ENCODE measurements at regions not wholly inside any gene's neighbourhood (a gene's known extent, or its start where the extent isn't known, plus 50 kb on each side); places are given as distances from the start of the nearest gene placed in this dataset.

DNA sequence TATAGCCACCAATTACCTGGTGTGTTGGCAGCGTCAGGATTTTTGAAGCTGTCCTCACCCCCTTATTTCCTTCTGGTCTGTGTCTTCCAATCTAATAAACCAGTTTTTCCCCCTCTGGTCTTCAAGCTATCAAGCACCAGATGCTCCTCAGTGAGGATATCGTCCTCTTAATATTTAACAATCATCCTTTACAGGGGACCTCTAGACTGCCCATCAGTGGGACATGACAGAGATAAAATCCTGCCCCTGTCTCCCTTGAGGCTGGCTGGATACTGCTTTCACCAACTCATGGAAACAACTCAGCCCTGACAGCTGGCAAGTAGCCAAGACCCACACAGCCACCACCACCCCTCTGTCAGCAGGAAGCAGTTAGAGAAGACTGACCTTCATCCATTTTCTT lies 421.0 kb upstream of the API5 start:
- no peaks in the 10 kb centered on the region for H3K36me3 ChIP-seq (ENCODE audit: control insufficient read depth, insufficient read depth, low read length)
- no peak overlapping the region for H3K9ac ChIP-seq
- no peak overlapping the region for H2AFZ ChIP-seq
- no peak overlapping the region for H3K4me3 ChIP-seq (ENCODE audit: low read depth, low read length)
- H3K4me2 ChIP-seq (ENCODE audit: low read length) = no peak overlapping the region
- TF ChIP-seq, protein P1, sequence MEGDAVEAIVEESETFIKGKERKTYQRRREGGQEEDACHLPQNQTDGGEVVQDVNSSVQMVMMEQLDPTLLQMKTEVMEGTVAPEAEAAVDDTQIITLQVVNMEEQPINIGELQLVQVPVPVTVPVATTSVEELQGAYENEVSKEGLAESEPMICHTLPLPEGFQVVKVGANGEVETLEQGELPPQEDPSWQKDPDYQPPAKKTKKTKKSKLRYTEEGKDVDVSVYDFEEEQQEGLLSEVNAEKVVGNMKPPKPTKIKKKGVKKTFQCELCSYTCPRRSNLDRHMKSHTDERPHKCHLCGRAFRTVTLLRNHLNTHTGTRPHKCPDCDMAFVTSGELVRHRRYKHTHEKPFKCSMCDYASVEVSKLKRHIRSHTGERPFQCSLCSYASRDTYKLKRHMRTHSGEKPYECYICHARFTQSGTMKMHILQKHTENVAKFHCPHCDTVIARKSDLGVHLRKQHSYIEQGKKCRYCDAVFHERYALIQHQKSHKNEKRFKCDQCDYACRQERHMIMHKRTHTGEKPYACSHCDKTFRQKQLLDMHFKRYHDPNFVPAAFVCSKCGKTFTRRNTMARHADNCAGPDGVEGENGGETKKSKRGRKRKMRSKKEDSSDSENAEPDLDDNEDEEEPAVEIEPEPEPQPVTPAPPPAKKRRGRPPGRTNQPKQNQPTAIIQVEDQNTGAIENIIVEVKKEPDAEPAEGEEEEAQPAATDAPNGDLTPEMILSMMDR (IDR thresholded peaks at IDR 0.05) = no peak
- H3K27ac ChIP-seq = no peak overlapping the region
- H3K4me1 ChIP-seq = no peaks in the 10 kb centered on the region
- H3K27me3 ChIP-seq (ENCODE audit: control insufficient read depth, insufficient read depth, low read length) = no peaks in the 10 kb centered on the region
- H3K9me3 ChIP-seq (ENCODE audit: control insufficient read depth, low read length) = no peaks in the 10 kb centered on the region
- H3K79me2 ChIP-seq = no peaks in the 10 kb centered on the region

DNA sequence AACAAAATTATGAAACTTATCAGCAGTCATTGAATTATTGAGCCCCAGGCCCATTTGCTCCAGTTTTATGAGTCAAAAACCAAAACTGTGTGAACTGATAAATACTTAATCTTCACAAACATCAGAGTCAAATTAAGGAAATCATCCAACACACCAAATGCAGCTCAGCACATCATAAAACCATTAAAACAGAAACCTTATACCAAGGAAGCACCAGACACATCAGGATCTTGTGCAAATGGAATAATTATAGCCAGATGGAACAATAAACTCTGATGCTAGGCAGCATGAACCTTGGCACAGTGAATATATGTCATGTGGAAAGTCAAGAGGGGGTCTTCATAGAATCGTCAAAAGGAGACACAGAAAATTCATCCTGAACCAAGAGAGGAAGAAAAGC lies 410.7 kb upstream of the API5 start:
- no peaks in the 10 kb centered on the region for H3K9me3 ChIP-seq (ENCODE audit: control insufficient read depth, low read length)
- H3K27ac ChIP-seq = no peak overlapping the region
- no peak overlapping the region for H2AFZ ChIP-seq
- no peaks in the 10 kb centered on the region for H3K36me3 ChIP-seq (ENCODE audit: control insufficient read depth, insufficient read depth, low read length)
- TF ChIP-seq, protein P1 (IDR thresholded peaks at IDR 0.05) = no peak
- no peak overlapping the region for H3K4me2 ChIP-seq (ENCODE audit: low read length)
- H3K4me1 ChIP-seq = no peaks in the 10 kb centered on the region
- H3K9ac ChIP-seq = no peak overlapping the region
- no peaks in the 10 kb centered on the region for H3K79me2 ChIP-seq
- no peaks in the 10 kb centered on the region for H3K27me3 ChIP-seq (ENCODE audit: control insufficient read depth, insufficient read depth, low read length)
- no peak overlapping the region for H3K4me3 ChIP-seq (ENCODE audit: low read depth, low read length)

DNA sequence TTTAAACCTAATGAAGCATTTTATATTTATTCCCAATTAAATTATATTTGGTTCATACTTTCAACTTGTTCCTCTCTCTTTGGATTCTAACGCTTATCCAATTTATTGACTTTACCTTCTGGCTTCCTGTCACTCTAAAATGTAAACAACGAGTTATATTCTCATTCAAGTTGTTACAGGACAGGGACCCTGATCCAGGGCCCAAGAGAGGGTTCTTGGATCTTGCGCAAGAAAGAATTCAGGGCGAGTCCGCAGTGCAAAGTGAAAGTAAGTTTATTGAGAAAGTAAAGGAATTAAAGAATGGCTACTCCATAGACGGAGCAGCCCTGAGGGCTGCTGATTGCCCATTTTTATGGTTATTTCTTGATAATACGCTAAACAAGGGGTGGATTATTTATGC lies 405.6 kb upstream of the API5 start:
- no peaks in the 10 kb centered on the region for H3K36me3 ChIP-seq (ENCODE audit: control insufficient read depth, insufficient read depth, low read length)
- H3K9ac ChIP-seq = no peak overlapping the region
- H3K27me3 ChIP-seq (ENCODE audit: control insufficient read depth, insufficient read depth, low read length) = no peaks in the 10 kb centered on the region
- no peak overlapping the region for H3K4me3 ChIP-seq (ENCODE audit: low read depth, low read length)
- H3K79me2 ChIP-seq = no peaks in the 10 kb centered on the region
- H3K4me1 ChIP-seq = no peaks in the 10 kb centered on the region
- TF ChIP-seq, protein P1 (IDR thresholded peaks at IDR 0.05) = no peak
- no peaks in the 10 kb centered on the region for H3K9me3 ChIP-seq (ENCODE audit: control insufficient read depth, low read length)
- no peak overlapping the region for H3K27ac ChIP-seq
- H3K4me2 ChIP-seq (ENCODE audit: low read length) = no peak overlapping the region
- H2AFZ ChIP-seq = no peak overlapping the region

DNA sequence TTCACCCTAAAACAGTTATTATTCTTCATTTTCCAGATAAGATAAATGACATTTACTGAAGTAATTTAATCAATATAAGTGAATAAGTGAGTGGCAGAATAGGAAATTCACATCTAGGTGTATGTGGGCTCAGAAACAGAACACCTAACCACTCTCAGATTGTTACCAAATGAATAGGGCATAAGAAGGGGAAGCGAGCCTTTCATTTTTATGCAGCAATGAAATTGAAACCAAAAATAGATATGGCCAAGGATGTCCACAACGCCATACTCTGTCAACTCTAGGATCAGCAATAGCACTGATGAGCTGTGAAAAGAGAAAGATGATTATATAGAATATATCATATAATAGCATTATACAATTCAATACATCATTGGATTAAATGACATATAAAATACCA lies 398.1 kb upstream of the API5 start:
- Histone ChIP-seq H3K4me2 (ENCODE audit: low read length) (no peak overlapping the region), H3K27ac (no peak overlapping the region), H2AFZ (no peak overlapping the region), H3K79me2 (no peaks in the 10 kb centered on the region), H3K4me3 (ENCODE audit: low read depth, low read length) (no peak overlapping the region), H3K4me1 (no peaks in the 10 kb centered on the region), H3K9ac (no peak overlapping the region), H3K9me3 (ENCODE audit: control insufficient read depth, low read length) (no peaks in the 10 kb centered on the region), H3K36me3 (ENCODE audit: control insufficient read depth, insufficient read depth, low read length) (no peaks in the 10 kb centered on the region), H3K27me3 (ENCODE audit: control insufficient read depth, insufficient read depth, low read length) (no peaks in the 10 kb centered on the region)
- TF ChIP-seq, protein P1 (IDR thresholded peaks at IDR 0.05) = no peak

DNA sequence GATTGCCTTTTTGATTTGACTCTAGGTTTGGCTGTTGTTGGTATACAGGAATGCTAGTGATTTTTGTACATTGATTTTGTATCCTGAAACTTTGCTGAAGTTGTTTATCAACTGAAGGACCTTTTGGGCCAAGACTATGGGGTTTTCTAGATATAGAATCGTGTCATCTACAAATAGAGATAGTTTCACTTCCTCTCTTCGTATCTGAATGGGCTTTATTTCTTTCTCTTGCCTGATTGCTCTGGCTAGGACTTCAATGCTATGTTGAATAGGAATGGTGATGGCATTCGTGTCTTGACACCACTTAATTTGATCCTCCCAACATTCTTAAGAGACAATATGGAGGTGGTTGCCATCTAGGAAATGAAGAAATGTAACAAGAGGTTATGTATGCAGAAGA lies 388.1 kb upstream of the API5 start:
- Histone ChIP-seq H3K79me2 (no peaks in the 10 kb centered on the region), H3K4me2 (ENCODE audit: low read length) (no peak overlapping the region), H3K9me3 (ENCODE audit: control insufficient read depth, low read length) (no peaks in the 10 kb centered on the region), H3K4me3 (ENCODE audit: low read depth, low read length) (no peak overlapping the region), H3K27me3 (ENCODE audit: control insufficient read depth, insufficient read depth, low read length) (no peaks in the 10 kb centered on the region), H3K4me1 (no peaks in the 10 kb centered on the region), H3K36me3 (ENCODE audit: control insufficient read depth, insufficient read depth, low read length) (no peaks in the 10 kb centered on the region), H2AFZ (no peak overlapping the region), H3K9ac (no peak overlapping the region), H3K27ac (no peak overlapping the region)
- TF ChIP-seq, protein P1 (IDR thresholded peaks at IDR 0.05) = no peak

Measured in parathyroid adenoma (tissue), 2 donors.